Mucosa of descending colon (tissue), 3 donors: ENCODE measurements at regions not wholly inside any gene's neighbourhood (a gene's known extent, or its start where the extent isn't known, plus 50 kb on each side); places are given as distances from the start of the nearest gene placed in this dataset.

Experiments used
- ATAC-seq: fragments of 200-7000 bp; cut with Tn5 transposase; one replicate; pipeline ENCODE4 v1.9.1; 2020; ENCODE audit warnings: mild to moderate bottlenecking, moderate library complexity
- DNase-seq, 3 donors: peaks; one replicate each; pipeline ENCODE4 v3.0.0-alpha.2; 2020
- H3K36me3 ChIP-seq: fragments of 200-600 bp; one replicate; pipeline ENCODE4 v1.8.0; 2021; ENCODE audit warnings: low read depth, mild to moderate bottlenecking
- H3K4me1 ChIP-seq: fragments of 200-600 bp; one replicate; pipeline ENCODE4 v1.8.0; 2021; ENCODE audit warnings: low read depth, mild to moderate bottlenecking
- H3K4me3 ChIP-seq: fragments of 200-600 bp; one replicate; pipeline ENCODE4 v1.8.0; 2021; ENCODE audit warnings: mild to moderate bottlenecking
- H3K9me3 ChIP-seq: fragments of 200-600 bp; one replicate; pipeline ENCODE4 v1.8.0; 2021; ENCODE audit warnings: mild to moderate bottlenecking
- CTCF ChIP-seq: fragments of 200-600 bp; IDR thresholded peaks from one replicate; pipeline ENCODE4 v1.8.0; 2022; ENCODE audit warnings: antibody characterized with exemption, mild to moderate bottlenecking
- intact Hi-C, 2 donors: fragments of 100-400 bp; cut with DNase I in 1 of 2; cut with micrococcal nuclease in 1 of 2; formaldehyde crosslinking; loops; one replicate each; pipeline versions ENCODE4 v1.11.0 to v1.11.1; 2022; cut with DNase I, micrococcal nuclease
- donor health status: DM: no; HTN: no; CAD: no; lungs with moderate emphysema.
- donor health status: DM: no; HTN: no; CAD: no.
- donor health status: DM: no; HTN: yes; CAD: no.

GRCh38 chrX:20567108-20567507 lies 300.4 kb upstream of the RPS6KA3 start:
- Histone ChIP-seq H3K36me3 (no peaks in the 10 kb centered on the region), H3K4me3 (no peak overlapping the region), H3K4me1 (no peaks in the 10 kb centered on the region), H3K9me3 (no peaks in the 10 kb centered on the region)
- ATAC-seq: no peak
- no peak for TF ChIP-seq CTCF
- intact Hi-C loops: no loop called here
- DNase-seq: no peak

DNA sequence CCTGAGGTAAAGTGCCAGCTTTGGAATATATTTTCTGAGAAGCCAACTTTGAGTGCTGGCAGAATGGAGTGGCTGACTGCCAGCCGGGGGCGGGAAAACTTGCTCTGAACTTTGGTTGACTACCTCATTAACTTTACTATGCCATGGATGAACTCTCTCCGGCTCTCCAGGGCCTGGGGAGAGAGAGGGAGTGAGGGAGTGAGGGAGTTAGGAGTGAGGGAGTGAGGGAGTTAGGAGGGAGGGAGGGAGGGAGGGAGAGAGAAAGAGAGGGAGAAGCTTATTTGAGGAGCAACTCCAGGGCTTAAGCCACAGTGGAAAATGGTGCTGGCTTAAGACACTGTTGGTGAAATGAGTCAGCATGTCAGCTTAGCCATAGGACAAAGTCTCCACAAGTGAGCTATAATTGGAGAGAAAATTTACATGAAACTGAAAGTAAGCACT lies 280.9 kb upstream of the RPS6KA3 start:
- intact Hi-C loops: no loop called here
- DNase-seq (peak in 2 of 3 donors; percentile 70 to 73), ATAC-seq (peak; percentile 93)
- TF ChIP-seq CTCF: no peak
- no peaks in the 10 kb centered on the region for H3K36me3 ChIP-seq
- H3K4me1 ChIP-seq: no peaks in the 10 kb centered on the region
- no peak overlapping the region for H3K4me3 ChIP-seq
- H3K9me3 ChIP-seq: no peaks in the 10 kb centered on the region

DNA sequence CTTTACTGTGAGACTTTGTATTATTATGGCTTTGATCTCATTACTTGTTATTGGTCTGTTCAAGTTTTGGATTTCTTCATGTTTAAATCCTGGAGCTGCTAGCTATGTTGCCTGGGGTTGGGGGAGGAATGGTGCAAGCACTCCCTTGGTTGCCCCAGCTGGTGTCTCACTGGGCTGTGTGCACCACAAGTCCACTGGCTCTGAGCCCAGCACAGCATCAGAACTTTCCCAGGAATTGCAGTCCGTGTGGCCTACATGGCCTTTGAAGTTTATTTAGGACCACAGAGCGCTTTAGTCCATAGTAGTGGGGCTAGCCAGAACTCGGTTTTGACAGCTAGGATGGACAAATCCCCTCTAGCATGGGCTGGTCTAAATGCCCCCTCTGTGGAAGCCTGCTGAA lies 278.8 kb upstream of the RPS6KA3 start:
- ATAC-seq (no peak), DNase-seq (no peak)
- intact Hi-C loops: no loop called here
- Histone ChIP-seq H3K4me1 (no peaks in the 10 kb centered on the region), H3K9me3 (peaks cover 3% of the 10 kb centered on the region), H3K4me3 (no peak overlapping the region), H3K36me3 (no peaks in the 10 kb centered on the region)
- no peak for TF ChIP-seq CTCF

- DNase-seq (no peak), ATAC-seq (no peak)
- peaks cover 3% of the 10 kb centered on the region for H3K9me3 ChIP-seq
- H3K4me3 ChIP-seq: no peak overlapping the region
- no peak for TF ChIP-seq CTCF
- intact Hi-C loops: no loop called here
- no peaks in the 10 kb centered on the region for H3K36me3 ChIP-seq
- no peaks in the 10 kb centered on the region for H3K4me1 ChIP-seq
Measured at GRCh38 chrX:20542072-20542471, 275.4 kb upstream of the RPS6KA3 start.

- Histone ChIP-seq H3K36me3 (no peaks in the 10 kb centered on the region), H3K4me1 (no peaks in the 10 kb centered on the region), H3K4me3 (no peak overlapping the region), H3K9me3 (peaks cover 3% of the 10 kb centered on the region)
- intact Hi-C loops: no loop called here
- no peak for TF ChIP-seq CTCF
- DNase-seq (no peak), ATAC-seq (no peak)
Measured at GRCh38 chrX:20538974-20539373, 272.3 kb upstream of the RPS6KA3 start.

DNA sequence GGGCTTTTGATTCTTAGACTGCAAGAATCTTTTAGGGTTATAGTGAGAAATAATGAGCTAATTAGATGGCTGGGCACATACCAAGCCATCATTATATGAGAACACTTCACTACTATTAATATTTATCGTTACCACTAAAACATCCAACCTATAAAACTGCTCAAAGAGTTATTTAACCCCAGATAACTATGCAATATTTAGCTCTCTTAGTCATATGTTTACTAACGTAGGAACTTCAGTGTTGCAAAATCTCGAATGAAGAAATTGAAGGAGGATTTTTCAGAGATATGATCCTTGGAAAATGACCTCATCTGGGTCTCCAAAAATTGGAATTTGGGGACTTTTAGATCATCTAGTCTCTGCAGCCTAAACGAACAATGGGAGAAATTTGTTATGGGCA lies 265.0 kb upstream of the RPS6KA3 start:
- Histone ChIP-seq H3K4me1 (no peaks in the 10 kb centered on the region), H3K4me3 (no peak overlapping the region), H3K36me3 (no peaks in the 10 kb centered on the region), H3K9me3 (no peaks in the 10 kb centered on the region)
- DNase-seq: no peak
- no peak for TF ChIP-seq CTCF
- intact Hi-C loops: no loop called here
- ATAC-seq: no peak
